B cell (primary cell): ENCODE measurements at regions not wholly inside any gene's neighbourhood (a gene's known extent, or its start where the extent isn't known, plus 50 kb on each side); places are given as distances from the start of the nearest gene placed in this dataset.

Experiments used
- ATAC-seq: fragments of 200-7000 bp; cut with Tn5 transposase; one replicate; pipeline ENCODE4 v1.10.0; 2021; ENCODE audit warnings: low read depth, mild to moderate bottlenecking, moderate number of reproducible peaks, moderate library complexity
- CTCF ChIA-PET: fragments of 350-600 bp; sonication (Branson Sonifier 250); formaldehyde crosslinking; loops from one replicate; lab custom pipeline; 2021; ENCODE audit warnings: antibody characterized with exemption, inconsistent platforms; lab: Charles Lee
- POLR2A ChIA-PET: fragments of 350-600 bp; sonication (Branson Sonifier 250); formaldehyde crosslinking; loops from one replicate; lab custom pipeline; 2021; ENCODE audit warnings: antibody characterized with exemption; lab: Charles Lee
- DNase-seq: peaks from one replicate; pipeline ENCODE4 v3.0.0; 2013
- H2AFZ ChIP-seq: 2 replicates; pipeline ENCODE4 v1.6.1; 2012; ENCODE audit warnings: mild to moderate bottlenecking, low read depth, low read length; ENCODE audit not compliant: insufficient read depth, poor library complexity, severe bottlenecking
- H3K27ac ChIP-seq, 2 donors: 1 replicate in 1 of 2; 2 replicates in 1 of 2; pipeline ENCODE4 v1.5.1; 2012 to 2013; ENCODE audit warnings: low read length in 2 of 2, mild to moderate bottlenecking in 2 of 2, moderate library complexity in 1 of 2
- H3K27me3 ChIP-seq, 4 experiments: fragments of 200-600 bp in 1 of 4; sonication (generic) in 1 of 4; replicated peaks in 1 of 4; 1 replicate in 2 of 4; 2 replicates in 2 of 4; pipeline versions ENCODE4 v1.6.1 to v1.7.0; 2013 to 2016; ENCODE audit warnings: low read length in 3 of 4, mild to moderate bottlenecking in 2 of 4, mixed read lengths in 1 of 4, moderate library complexity in 1 of 4; ENCODE audit not compliant: insufficient read depth in 4 of 4, control insufficient read depth in 3 of 4; ENCODE audit errors: control extremely low read depth in 1 of 4
- H3K36me3 ChIP-seq, 2 experiments: replicated peaks in 1 of 2; 1 replicate in 1 of 2; 2 replicates in 1 of 2; pipeline versions ENCODE4 v1.6.1 to v1.7.1; 2013; ENCODE audit warnings: low read length in 1 of 2; ENCODE audit not compliant: insufficient read depth in 2 of 2, control insufficient read depth in 1 of 2; ENCODE audit errors: control extremely low read depth in 1 of 2, extremely low read depth in 1 of 2
- H3K4me1 ChIP-seq, 2 donors: fragments of 200-600 bp in 1 of 2; sonication (generic) in 1 of 2; 1 replicate in 1 of 2; 2 replicates in 1 of 2; pipeline versions ENCODE4 v1.5.1 to v1.6.1; 2013 to 2017; ENCODE audit warnings: low read length in 2 of 2; ENCODE audit not compliant: control insufficient read depth in 2 of 2, insufficient read depth in 2 of 2
- H3K4me2 ChIP-seq: replicated peaks from 2 replicates; pipeline ENCODE3; 2012; ENCODE audit warnings: mild to moderate bottlenecking, low read depth, low read length; ENCODE audit not compliant: poor library complexity, severe bottlenecking
- H3K4me3 ChIP-seq, 5 experiments: fragments of 200-600 bp in 1 of 5; sonication (generic) in 1 of 5; 1 replicate in 3 of 5; 2 replicates in 2 of 5; pipeline versions ENCODE4 v1.5.1 to v1.7.0; 2011 to 2016; ENCODE audit warnings: low read length in 4 of 5, mild to moderate bottlenecking in 4 of 5, low read depth in 2 of 5, control low read depth in 1 of 5, moderate library complexity in 1 of 5; ENCODE audit not compliant: insufficient read depth in 1 of 5; ENCODE audit errors: control extremely low read depth in 1 of 5, extremely low read depth in 1 of 5
- H3K79me2 ChIP-seq: fragments of 200-600 bp; sonication (generic); one replicate; pipeline ENCODE4 v1.6.0; 2016; ENCODE audit warnings: low read length; ENCODE audit not compliant: control insufficient read depth, insufficient read depth
- H3K9ac ChIP-seq: fragments of 200-600 bp; sonication (generic); 2 replicates; pipeline ENCODE4 v1.6.1; 2017; ENCODE audit warnings: mild to moderate bottlenecking, low read length, moderate library complexity
- H3K9me3 ChIP-seq, 3 donors: one replicate each; pipeline versions ENCODE4 v1.6.1 to v1.7.1; 2013; ENCODE audit warnings: low read length in 2 of 3; ENCODE audit not compliant: control insufficient read depth in 2 of 3, insufficient read depth in 1 of 3; ENCODE audit errors: control extremely low read depth in 1 of 3
- H4K20me1 ChIP-seq: 2 replicates; pipeline ENCODE4 v1.6.0; 2012; ENCODE audit warnings: mild to moderate bottlenecking, low read length; ENCODE audit not compliant: insufficient read depth, control insufficient read depth, poor library complexity, severe bottlenecking
- H3K27ac Mint-ChIP-seq: one replicate; pipeline ENCODE4 v1.8.0; 2021; ENCODE audit warnings: mixed read lengths
- H3K27me3 Mint-ChIP-seq: one replicate; pipeline ENCODE4 v1.8.0; 2021; ENCODE audit warnings: mixed read lengths
- H3K4me1 Mint-ChIP-seq: one replicate; pipeline ENCODE4 v1.8.0; 2021; ENCODE audit warnings: mixed read lengths
- H3K4me3 Mint-ChIP-seq: one replicate; pipeline ENCODE4 v1.8.0; 2021; ENCODE audit warnings: mixed read lengths
- H3K9me3 Mint-ChIP-seq: one replicate; pipeline ENCODE4 v1.8.0; 2022; ENCODE audit warnings: mixed read lengths; ENCODE audit not compliant: insufficient read depth
- CTCF ChIP-seq: fragments of 200-600 bp; IDR thresholded peaks from one replicate; pipeline ENCODE4 v1.8.0; 2022; ENCODE audit warnings: antibody characterized with exemption, mild to moderate bottlenecking
- EZH2 ChIP-seq: IDR thresholded peaks from 2 replicates; pipeline ENCODE4 v1.6.1; 2012; ENCODE audit warnings: borderline replicate concordance, low read depth, mild to moderate bottlenecking, moderate library complexity, low read length; ENCODE audit not compliant: insufficient read depth, poor library complexity, severe bottlenecking
- WGBS: methylation state at CpG from one replicate; pipeline ENCODE4 v1.1.5; 2013; ENCODE audit warnings: missing lambda C conversion rate; ENCODE audit not compliant: insufficient coverage; 5-methylcytosine and 5-hydroxymethylcytosine counted together
- intact Hi-C: fragments of 100-400 bp; cut with micrococcal nuclease; formaldehyde crosslinking; loops from one replicate; pipeline ENCODE4 v1.10.0; 2022

- Histone ChIP-seq H3K9ac (no peak overlapping the region), H3K36me3 (no peaks in the 10 kb centered on the region), H3K4me2 (no peak overlapping the region), H2AFZ (no peak overlapping the region), H3K27me3 (no peaks in the 10 kb centered on the region), H3K9me3 (peaks cover 0 to 4% (median 0%) of the 10 kb centered on the region in 3 donors), H3K79me2 (no peaks in the 10 kb centered on the region), H4K20me1 (no peaks in the 10 kb centered on the region), H3K4me1 (no peaks in the 10 kb centered on the region), H3K4me3 (no peak overlapping the region), H3K27ac (no peak overlapping the region)
- DNase-seq (no peak), ATAC-seq (no peak)
- no peaks in the 10 kb centered on the region for H3K9me3 Mint-ChIP-seq
- H3K4me1 Mint-ChIP-seq, result no peaks in the 10 kb centered on the region
- ChIA-PET POLR2A (no interaction called here), CTCF (no interaction called here)
- H3K27me3 Mint-ChIP-seq, result peaks cover 20% of the 10 kb centered on the region
- no peak overlapping the region for H3K27ac Mint-ChIP-seq
- no peak overlapping the region for H3K4me3 Mint-ChIP-seq
- intact Hi-C loops, result no loop called here
- WGBS, result 88% methylated on average over 1 of the region's 1 CpG
- TF ChIP-seq EZH2 (no peak), CTCF (no peak)
Observed at GRCh38 chr5:173538654-173539053, 77.8 kb downstream of the BOD1 start.

GRCh38 chr5:173538018-173538417 lies 78.4 kb downstream of the BOD1 start:
- H3K9me3 ChIP-seq, result peaks cover 0 to 4% (median 0%) of the 10 kb centered on the region in 3 donors
- no peak overlapping the region for H3K27ac Mint-ChIP-seq
- H3K4me3 ChIP-seq, result no peak overlapping the region
- ChIA-PET POLR2A (no interaction called here), CTCF (no interaction called here)
- H3K4me1 Mint-ChIP-seq, result no peaks in the 10 kb centered on the region
- H3K27me3 ChIP-seq, result no peaks in the 10 kb centered on the region
- no peaks in the 10 kb centered on the region for H3K36me3 ChIP-seq
- H4K20me1 ChIP-seq, result no peaks in the 10 kb centered on the region
- no peak overlapping the region for H3K4me2 ChIP-seq
- no peaks in the 10 kb centered on the region for H3K79me2 ChIP-seq
- no peaks in the 10 kb centered on the region for H3K9me3 Mint-ChIP-seq
- no peak for TF ChIP-seq EZH2
- ATAC-seq, result no peak
- H3K4me3 Mint-ChIP-seq, result no peak overlapping the region
- H3K4me1 ChIP-seq, result no peaks in the 10 kb centered on the region
- 93% methylated on average over 4 of the region's 6 CpGs for WGBS
- intact Hi-C loops, result no loop called here
- H3K27ac ChIP-seq, result no peak overlapping the region
- DNase-seq, result no peak
- H3K27me3 Mint-ChIP-seq, result peaks cover 20% of the 10 kb centered on the region
- no peak overlapping the region for H2AFZ ChIP-seq
- H3K9ac ChIP-seq, result no peak overlapping the region
